H1 (cell line): ENCODE measurements at regions not wholly inside any gene's neighbourhood (a gene's known extent, or its start where the extent isn't known, plus 50 kb on each side); places are given as distances from the start of the nearest gene placed in this dataset.

ENCODE experiments used
- CTCF ChIA-PET: fragments of 300-600 bp; sonication (Branson Sonifier 250); formaldehyde crosslinking; loops from one replicate; lab custom pipeline; 2021; ENCODE audit not compliant: partially characterized antibody; lab: Charles Lee
- POLR2A ChIA-PET: fragments of 300-600 bp; sonication (Branson Sonifier 250); formaldehyde crosslinking; loops from one replicate; lab custom pipeline; 2021; ENCODE audit warnings: inconsistent platforms; ENCODE audit not compliant: partially characterized antibody; lab: Charles Lee
- DNase-seq, 2 experiments: peaks; one replicate each; pipeline versions ENCODE4 v3.0.0 to v3.0.0-alpha.2; 2010 to 2022; ENCODE audit warnings: low spot score in 2 of 2, low read depth in 1 of 2, mixed read lengths in 1 of 2
- FAIRE-seq: peaks from 2 replicates; lab custom pipeline; 2011; peaks lifted over from hg19 to GRCh38; lab: Jason Lieb, UNC
- H2AFZ ChIP-seq: 2 replicates; pipeline ENCODE4 v1.8.1; 2012; ENCODE audit warnings: low read length, inconsistent platforms
- H2AK5ac ChIP-seq: 2 replicates; pipeline ENCODE4 v1.6.1; 2013; ENCODE audit warnings: low read depth, low read length
- H2BK120ac ChIP-seq: replicated peaks from 2 replicates; pipeline ENCODE3; 2013; ENCODE audit warnings: low read depth, low read length, inconsistent platforms
- H2BK12ac ChIP-seq: 2 replicates; pipeline ENCODE4 v1.6.1; 2013; ENCODE audit warnings: low read depth, low read length
- H2BK15ac ChIP-seq: 2 replicates; pipeline ENCODE4 v1.6.1; 2013; ENCODE audit warnings: low read length
- H2BK20ac ChIP-seq: 2 replicates; pipeline ENCODE4 v1.6.1; 2013; ENCODE audit warnings: low read length
- H2BK5ac ChIP-seq: 2 replicates; pipeline ENCODE4 v1.6.1; 2013; ENCODE audit warnings: low read depth, low read length
- H3K14ac ChIP-seq: 2 replicates; pipeline ENCODE4 v1.6.1; 2013; ENCODE audit warnings: inconsistent platforms; ENCODE audit not compliant: insufficient read length
- H3K18ac ChIP-seq: 2 replicates; pipeline ENCODE4 v1.6.1; 2013; ENCODE audit warnings: low read length; ENCODE audit errors: extremely low read depth
- H3K23ac ChIP-seq: 2 replicates; pipeline ENCODE4 v1.6.1; 2013; ENCODE audit warnings: inconsistent platforms; ENCODE audit not compliant: insufficient read length
- H3K23me2 ChIP-seq: 2 replicates; pipeline ENCODE4 v1.6.1; 2013; ENCODE audit warnings: low read depth, low read length
- H3K27ac ChIP-seq: 2 replicates; pipeline ENCODE4 v1.6.1; 2011; ENCODE audit warnings: low read depth, low read length, inconsistent platforms
- H3K27me3 ChIP-seq, 4 experiments: replicated peaks in 1 of 4; 1 replicate in 1 of 4; 2 replicates in 3 of 4; pipeline versions ENCODE4 v1.6.1 to v1.8.1; 2011 to 2013; ENCODE audit warnings: low read length in 3 of 4, mild to moderate bottlenecking in 3 of 4, inconsistent platforms in 2 of 4, mixed read lengths in 2 of 4, moderate library complexity in 1 of 4; ENCODE audit not compliant: control insufficient read depth in 3 of 4, insufficient read depth in 3 of 4; ENCODE audit errors: extremely low read depth in 1 of 4
- H3K36me3 ChIP-seq, 4 experiments: 2 replicates each; pipeline versions ENCODE4 v1.6.1 to v1.8.1; 2011 to 2013; ENCODE audit warnings: mild to moderate bottlenecking in 4 of 4, low read length in 3 of 4, moderate library complexity in 2 of 4, control low read depth in 1 of 4, inconsistent platforms in 1 of 4; ENCODE audit not compliant: insufficient read depth in 4 of 4, control insufficient read depth in 2 of 4
- H3K4ac ChIP-seq: replicated peaks from 2 replicates; pipeline ENCODE3; 2013; ENCODE audit warnings: low read length, low read depth, mixed read lengths, inconsistent platforms; ENCODE audit not compliant: insufficient read length
- H3K4me1 ChIP-seq, 4 experiments: replicated peaks in 1 of 4; 1 replicate in 1 of 4; 2 replicates in 3 of 4; pipeline versions ENCODE4 v1.6.1 to v1.8.1; 2011 to 2013; ENCODE audit warnings: low read length in 3 of 4, inconsistent platforms in 2 of 4, mixed read lengths in 1 of 4; ENCODE audit not compliant: insufficient read depth in 4 of 4, control insufficient read depth in 3 of 4
- H3K4me2 ChIP-seq, 2 experiments: 2 replicates each; pipeline versions ENCODE4 v1.6.1 to v1.8.1; 2011 to 2013; ENCODE audit warnings: low read depth in 2 of 2, low read length in 2 of 2, control low read depth in 1 of 2, inconsistent platforms in 1 of 2, mild to moderate bottlenecking in 1 of 2; ENCODE audit not compliant: insufficient read depth in 1 of 2
- H3K4me3 ChIP-seq, 4 experiments: fragments of 200-600, 300-600 bp in 1 of 4; sonication (generic), shearing (Covaris generic), sonication (Bioruptor Twin) in 1 of 4; 2 replicates each; pipeline versions ENCODE4 v1.5.1 to v1.8.1; 2011 to 2016; ENCODE audit warnings: low read length in 4 of 4, low read depth in 3 of 4, control low read depth in 2 of 4, inconsistent platforms in 2 of 4, mild to moderate bottlenecking in 2 of 4, mixed read lengths in 1 of 4, moderate library complexity in 1 of 4; ENCODE audit not compliant: insufficient read depth in 2 of 4; ENCODE audit errors: extremely low read depth in 1 of 4
- H3K56ac ChIP-seq: replicated peaks from 2 replicates; pipeline ENCODE3; 2013; ENCODE audit warnings: low read depth, mild to moderate bottlenecking, mixed read lengths, low read length, inconsistent platforms; ENCODE audit not compliant: insufficient read length
- H3K79me1 ChIP-seq: 2 replicates; pipeline ENCODE4 v1.6.1; 2013; ENCODE audit warnings: low read depth, low read length, control low read depth
- H3K79me2 ChIP-seq, 2 experiments: 2 replicates each; pipeline versions ENCODE4 v1.6.1 to v1.8.1; 2012 to 2013; ENCODE audit warnings: low read length in 2 of 2, mild to moderate bottlenecking in 2 of 2, inconsistent platforms in 1 of 2; ENCODE audit not compliant: insufficient read depth in 2 of 2, control insufficient read depth in 1 of 2
- H3K9ac ChIP-seq, 4 experiments: replicated peaks in 1 of 4; 1 replicate in 1 of 4; 2 replicates in 3 of 4; pipeline versions ENCODE4 v1.6.1 to v1.8.1; 2011 to 2013; ENCODE audit warnings: low read depth in 3 of 4, low read length in 3 of 4, control low read depth in 2 of 4, mild to moderate bottlenecking in 2 of 4, moderate library complexity in 2 of 4, inconsistent platforms in 1 of 4; ENCODE audit errors: extremely low read depth in 1 of 4
- H3K9me3 ChIP-seq, 2 experiments: 2 replicates each; pipeline versions ENCODE4 v1.6.1 to v1.8.1; 2012 to 2013; ENCODE audit warnings: mild to moderate bottlenecking in 2 of 2, moderate library complexity in 2 of 2, control low read depth in 1 of 2, inconsistent platforms in 1 of 2, low read depth in 1 of 2, low read length in 1 of 2, mixed read lengths in 1 of 2; ENCODE audit not compliant: insufficient read depth in 2 of 2
- H4K20me1 ChIP-seq, 2 experiments: replicated peaks in 1 of 2; 2 replicates each; pipeline versions ENCODE3 to v1.8.1; 2011 to 2013; ENCODE audit warnings: inconsistent platforms in 2 of 2, low read length in 2 of 2, mild to moderate bottlenecking in 1 of 2; ENCODE audit not compliant: insufficient read depth in 2 of 2, control insufficient read depth in 1 of 2
- H4K5ac ChIP-seq: 2 replicates; pipeline ENCODE4 v1.6.1; 2013; ENCODE audit warnings: low read length, low read depth, mixed read lengths, inconsistent platforms; ENCODE audit not compliant: insufficient read length
- H4K8ac ChIP-seq: 2 replicates; pipeline ENCODE4 v1.8.0; 2013; ENCODE audit warnings: mild to moderate bottlenecking, moderate library complexity, low read length, inconsistent platforms; ENCODE audit not compliant: insufficient read depth; ENCODE audit errors: extremely low read depth
- H4K91ac ChIP-seq: replicated peaks from 2 replicates; pipeline ENCODE3; 2013; ENCODE audit warnings: low read length, mixed read lengths, inconsistent platforms; ENCODE audit not compliant: insufficient read length
- CEBPB ChIP-seq: IDR thresholded peaks from 2 replicates; pipeline ENCODE4 v1.6.1; 2012; ENCODE audit warnings: low read depth, low read length
- CREB1 ChIP-seq: IDR thresholded peaks from 2 replicates; pipeline ENCODE4 v1.6.1; 2012; ENCODE audit warnings: inconsistent platforms
- GTF2F1 ChIP-seq: IDR thresholded peaks from 2 replicates; pipeline ENCODE4 v1.6.1; 2012; ENCODE audit warnings: low read depth, low read length, improper control_type of control experiment, borderline replicate concordance
- KDM1A ChIP-seq: fragments of 200-600, 300-600 bp; sonication (generic); IDR thresholded peaks from 2 replicates; pipeline ENCODE4 v1.7.1; 2016; ENCODE audit warnings: mild to moderate bottlenecking, low read length, borderline replicate concordance
- MAX ChIP-seq: IDR thresholded peaks from 2 replicates; pipeline ENCODE4 v1.6.1; 2012; ENCODE audit warnings: inconsistent platforms
- POLR2A ChIP-seq, 2 experiments: IDR thresholded peaks; 1 replicate in 1 of 2; 2 replicates in 1 of 2; pipeline ENCODE4 v1.6.1; 2011; ENCODE audit warnings: low read depth in 2 of 2, low read length in 2 of 2, mild to moderate bottlenecking in 2 of 2; ENCODE audit errors: control extremely low read depth in 1 of 2
- RAD21 ChIP-seq, 2 experiments: IDR thresholded peaks in 1 of 2; conservative IDR thresholded peaks in 1 of 2; 2 replicates each; pipeline ENCODE4 v1.6.1; 2011; ENCODE audit warnings: low read depth in 2 of 2, low read length in 2 of 2, improper control_type of control experiment in 1 of 2, inconsistent platforms in 1 of 2, mild to moderate bottlenecking in 1 of 2, moderate library complexity in 1 of 2
- RBBP5 ChIP-seq: IDR thresholded peaks from 2 replicates; pipeline ENCODE4 v1.7.1; 2012; ENCODE audit warnings: low read depth, mild to moderate bottlenecking, inconsistent platforms, low read length, moderate library complexity, borderline replicate concordance
- RFX5 ChIP-seq: IDR thresholded peaks from 2 replicates; pipeline ENCODE4 v1.6.1; 2011; ENCODE audit warnings: low read depth, low read length, improper control_type of control experiment, borderline replicate concordance
- SP1 ChIP-seq: IDR thresholded peaks from 2 replicates; pipeline ENCODE4 v1.6.1; 2011; ENCODE audit warnings: low read depth, low read length
- SP2 ChIP-seq: IDR thresholded peaks from 2 replicates; pipeline ENCODE4 v1.6.1; 2012; ENCODE audit warnings: mild to moderate bottlenecking, low read length, inconsistent platforms
- SP4 ChIP-seq: IDR thresholded peaks from 2 replicates; pipeline ENCODE4 v1.6.1; 2012; ENCODE audit warnings: low read length, inconsistent platforms
- SUZ12 ChIP-seq: fragments of 200-600 bp; sonication (generic); IDR thresholded peaks from 2 replicates; pipeline ENCODE4 v1.6.1; 2012; ENCODE audit warnings: mild to moderate bottlenecking, inconsistent platforms, low read length, moderate library complexity, mixed read lengths
- TEAD4 ChIP-seq: IDR thresholded peaks from 2 replicates; pipeline ENCODE4 v1.6.1; 2012; ENCODE audit warnings: low read depth, low read length, inconsistent platforms, mixed read lengths
- USF2 ChIP-seq: IDR thresholded peaks from 2 replicates; pipeline ENCODE4 v1.6.1; 2011; ENCODE audit warnings: low read length, improper control_type of control experiment
- WGBS, 2 experiments: shearing (Covaris generic) in 1 of 2; methylation state at CpG; one replicate each; pipeline versions ENCODE4 v1.1.6 to v1.1.7; 2013 to 2015; ENCODE audit warnings: low lambda C conversion rate in 2 of 2, mixed read lengths in 2 of 2, inconsistent platforms in 1 of 2, low coverage in 1 of 2, missing lambda C conversion rate in 1 of 2; ENCODE audit not compliant: insufficient replicate concordance in 2 of 2, insufficient coverage in 1 of 2, insufficient read length in 1 of 2; ENCODE audit errors: extremely low coverage in 1 of 2, missing lambda C conversion rate in 1 of 2; 5-methylcytosine and 5-hydroxymethylcytosine counted together

- CTCF ChIA-PET: interaction anchor here (1.5 kb wide), 1 partner anchor 223 kb away, joined by 5 read pairs; no protein-coding TSS in a partner anchor
- Histone ChIP-seq H2BK12ac (no peak overlapping the region), H3K9me3 (no peaks in the 10 kb centered on the region), H3K23ac (no peak overlapping the region), H2AK5ac (no peak overlapping the region), H3K4me3 (no peak overlapping the region), H3K4ac (no peak overlapping the region), H3K79me1 (no peaks in the 10 kb centered on the region), H3K27me3 (no peaks in the 10 kb centered on the region), H4K5ac (no peak overlapping the region), H3K79me2 (no peaks in the 10 kb centered on the region), H2BK5ac (no peak overlapping the region), H3K4me2 (no peak overlapping the region), H3K9ac (no peak overlapping the region), H2BK20ac (no peak overlapping the region), H4K8ac (no peak overlapping the region), H3K14ac (no peak overlapping the region), H2AFZ (no peak overlapping the region), H4K91ac (no peak overlapping the region), H2BK120ac (no peak overlapping the region), H3K18ac (no peak overlapping the region), H3K56ac (no peak overlapping the region), H3K36me3 (no peaks in the 10 kb centered on the region), H3K4me1 (no peaks in the 10 kb centered on the region), H4K20me1 (no peaks in the 10 kb centered on the region), H3K27ac (no peak overlapping the region), H3K23me2 (no peaks in the 10 kb centered on the region; the same call in 1 of the 2 replicates), H2BK15ac (no peak overlapping the region)
- FAIRE-seq (no peak), DNase-seq (no peak)
- POLR2A ChIA-PET: no interaction called here
- 89% methylated on average over 1 of the region's 1 CpG; no CpG with 5 or more reads in 1 of the 2 experiments for WGBS, 2 experiments
- TF ChIP-seq KDM1A (no peak), GTF2F1 (no peak), SP2 (no peak), USF2 (no peak), CEBPB (no peak), MAX (no peak), CREB1 (no peak), POLR2A (IDR thresholded peaks at IDR 0.05; ENCODE audit: control extremely low read depth in 1 of 2, low read depth in 2 of 2, low read length in 2 of 2) (no peak), SUZ12 (no peak), SP4 (no peak), RFX5 (no peak), RAD21 (IDR thresholded peaks at IDR 0.05 in 1 of 2, conservative IDR thresholded peaks at IDR 0.05 in 1 of 2; ENCODE audit: low read depth in 2 of 2, low read length in 2 of 2) (no peak), TEAD4 (no peak), SP1 (no peak), RBBP5 (no peak)
These were observed 122.6 kb downstream of the CNTN3 start for GRCh38 chr3:74491874-74492273.
